Loucy (cell line): ENCODE measurements at regions not wholly inside any gene's neighbourhood (a gene's known extent, or its start where the extent isn't known, plus 50 kb on each side); places are given as distances from the start of the nearest gene placed in this dataset.

ENCODE experiments used
- EZH2phosphoT487 ChIP-seq: fragments of 200-600 bp; IDR thresholded peaks from 2 replicates; pipeline ENCODE4 v1.6.1; 2018; ENCODE audit warnings: antibody characterized with exemption, mild to moderate bottlenecking, moderate library complexity, borderline replicate concordance
- TF ChIP-seq, protein P1 (sequence below): fragments of 200-600 bp; sonication (generic); conservative IDR thresholded peaks from 2 replicates; pipeline ENCODE4 v1.5.1; 2014; ENCODE audit warnings: mild to moderate bottlenecking, antibody characterized with exemption, low read length

- TF ChIP-seq, protein P1, sequence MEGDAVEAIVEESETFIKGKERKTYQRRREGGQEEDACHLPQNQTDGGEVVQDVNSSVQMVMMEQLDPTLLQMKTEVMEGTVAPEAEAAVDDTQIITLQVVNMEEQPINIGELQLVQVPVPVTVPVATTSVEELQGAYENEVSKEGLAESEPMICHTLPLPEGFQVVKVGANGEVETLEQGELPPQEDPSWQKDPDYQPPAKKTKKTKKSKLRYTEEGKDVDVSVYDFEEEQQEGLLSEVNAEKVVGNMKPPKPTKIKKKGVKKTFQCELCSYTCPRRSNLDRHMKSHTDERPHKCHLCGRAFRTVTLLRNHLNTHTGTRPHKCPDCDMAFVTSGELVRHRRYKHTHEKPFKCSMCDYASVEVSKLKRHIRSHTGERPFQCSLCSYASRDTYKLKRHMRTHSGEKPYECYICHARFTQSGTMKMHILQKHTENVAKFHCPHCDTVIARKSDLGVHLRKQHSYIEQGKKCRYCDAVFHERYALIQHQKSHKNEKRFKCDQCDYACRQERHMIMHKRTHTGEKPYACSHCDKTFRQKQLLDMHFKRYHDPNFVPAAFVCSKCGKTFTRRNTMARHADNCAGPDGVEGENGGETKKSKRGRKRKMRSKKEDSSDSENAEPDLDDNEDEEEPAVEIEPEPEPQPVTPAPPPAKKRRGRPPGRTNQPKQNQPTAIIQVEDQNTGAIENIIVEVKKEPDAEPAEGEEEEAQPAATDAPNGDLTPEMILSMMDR = no peak
- TF ChIP-seq EZH2phosphoT487 = no peak
Observed at GRCh38 chr13:97616385-97616784, 182.4 kb downstream of the RAP2A start.
